NCI-H2081 (cell line): ENCODE measurements at regions not wholly inside any gene's neighbourhood (a gene's known extent, or its start where the extent isn't known, plus 50 kb on each side); places are given as distances from the start of the nearest gene placed in this dataset.
"Not testable (repeated sequence)": the region's sequence is repeated elsewhere in the genome, so short reads cannot be mapped to it uniquely, and the experiment has no call there.

Experiments used
- DNase-seq, 2 experiments: peaks; one replicate each; lab custom pipeline; 2025; lab: John Stamatoyannopoulos, UW

GRCh38 chr12:68984796-68985573, 52.0 kb upstream of the CPM start:
- DNase-seq, result no peak

GRCh38 chr12:68997526-68997925, 64.6 kb upstream of the CPM start:
- not testable (repeated sequence) for DNase-seq

- DNase-seq, result no peak
These were observed 65.1 kb upstream of the CPM start for GRCh38 chr12:68998041-68998440.

GRCh38 chr12:69000074-69000473, 67.1 kb upstream of the CPM start:
- DNase-seq, result no peak

- DNase-seq, result no peak
These were observed 67.7 kb upstream of the CPM start for GRCh38 chr12:69000540-69001243.

- no peak for DNase-seq
These were observed 68.3 kb upstream of the CPM start for GRCh38 chr12:69001251-69001650.

- no peak for DNase-seq
These were observed 70.0 kb upstream of the CPM start for GRCh38 chr12:69002969-69003368.

GRCh38 chr12:69003991-69004390, 71.0 kb upstream of the CPM start:
- no peak for DNase-seq

- DNase-seq, result peak; percentile 7 to 62
These were observed 74.3 kb upstream of the CPM start for GRCh38 chr12:69007101-69007854.

GRCh38 chr12:69007855-69008351, 74.9 kb upstream of the CPM start:
- peak in 1 of 2 experiments; percentile 50 for DNase-seq

- DNase-seq, result peak; percentile 2 to 28
These were observed 75.5 kb upstream of the CPM start for GRCh38 chr12:69008520-69008919.

GRCh38 chr12:69014047-69014446, 81.1 kb upstream of the CPM start:
- no peak for DNase-seq

- no peak for DNase-seq
These were observed 82.0 kb upstream of the CPM start for GRCh38 chr12:69015017-69015416.

- no peak for DNase-seq
These were observed 82.9 kb upstream of the CPM start for GRCh38 chr12:69015831-69016230.

- no peak for DNase-seq
These were observed 86.1 kb upstream of the CPM start for GRCh38 chr12:69019082-69019481.

GRCh38 chr12:69019910-69020309, 86.9 kb upstream of the CPM start:
- no peak for DNase-seq

GRCh38 chr12:69022674-69023073, 89.7 kb upstream of the CPM start:
- no peak for DNase-seq

- no peak for DNase-seq
These were observed 90.9 kb upstream of the CPM start for GRCh38 chr12:69023840-69024239.

GRCh38 chr12:69024413-69024812, 91.4 kb upstream of the CPM start:
- no peak for DNase-seq

- no peak for DNase-seq
These were observed 91.9 kb upstream of the CPM start for GRCh38 chr12:69024907-69025306.

- DNase-seq, result no peak
These were observed 93.4 kb upstream of the CPM start for GRCh38 chr12:69026336-69026735.

- no peak for DNase-seq
These were observed 94.5 kb upstream of the CPM start for GRCh38 chr12:69027411-69027881.
